GM23338 (cell line): ENCODE measurements at regions not wholly inside any gene's neighbourhood (a gene's known extent, or its start where the extent isn't known, plus 50 kb on each side); places are given as distances from the start of the nearest gene placed in this dataset.

Source experiments
- ATAC-seq: fragments of 200-7000 bp; cut with Tn5 transposase; 3 replicates; pipeline ENCODE4 v1.9.1; 2020
- DNase-seq: peaks from one replicate; pipeline ENCODE4 v3.0.0-alpha.2; 2015; ENCODE audit warnings: low spot score
- H2AFZ ChIP-seq: fragments of 200-600 bp; sonication (generic); 2 replicates; pipeline ENCODE4 v1.8.0; 2016; ENCODE audit warnings: antibody characterized with exemption, mild to moderate bottlenecking, moderate library complexity
- H3F3A ChIP-seq: fragments of 200-600 bp; sonication (generic); replicated peaks from 2 replicates; pipeline ENCODE4 v1.8.0; 2017; ENCODE audit warnings: antibody characterized with exemption, mixed run types, low read depth
- H3K27ac ChIP-seq: fragments of 200-600 bp; sonication (generic); 2 replicates; pipeline ENCODE4 v1.6.1; 2016; ENCODE audit warnings: low read depth
- H3K27me3 ChIP-seq: fragments of 200-600 bp; sonication (generic); 2 replicates; pipeline ENCODE4 v1.8.0; 2016; ENCODE audit warnings: mild to moderate bottlenecking, mixed run types, moderate library complexity; ENCODE audit not compliant: insufficient read depth
- H3K36me3 ChIP-seq: fragments of 200-600 bp; sonication (generic); 2 replicates; pipeline ENCODE4 v1.8.0; 2016; ENCODE audit warnings: mild to moderate bottlenecking; ENCODE audit not compliant: insufficient read depth
- H3K4me1 ChIP-seq: fragments of 200-600 bp; sonication (generic); 2 replicates; pipeline ENCODE4 v1.8.0; 2016; ENCODE audit warnings: mild to moderate bottlenecking, moderate library complexity; ENCODE audit not compliant: insufficient read depth
- H3K4me2 ChIP-seq: fragments of 200-600 bp; sonication (generic); 2 replicates; pipeline ENCODE4 v1.7.1; 2017; ENCODE audit warnings: mixed run types
- H3K4me3 ChIP-seq: fragments of 200-600 bp; sonication (generic); 2 replicates; pipeline ENCODE4 v1.6.1; 2016; ENCODE audit warnings: mixed run types
- H3K79me2 ChIP-seq: fragments of 200-600 bp; sonication (generic); replicated peaks from 2 replicates; pipeline ENCODE4 v1.8.0; 2017; ENCODE audit warnings: mild to moderate bottlenecking; ENCODE audit not compliant: insufficient read depth
- H3K9me2 ChIP-seq: fragments of 200-600 bp; sonication (generic); 2 replicates; pipeline ENCODE4 v1.8.0; 2017; ENCODE audit not compliant: insufficient read depth
- H4K20me1 ChIP-seq: fragments of 200-600 bp; sonication (generic); replicated peaks from 2 replicates; pipeline ENCODE4 v1.8.0; 2017; ENCODE audit warnings: mild to moderate bottlenecking; ENCODE audit not compliant: insufficient read depth
- H3K27ac Mint-ChIP-seq: 2 replicates; pipeline ENCODE4 v1.8.0; 2020; ENCODE audit warnings: inconsistent platforms, mild to moderate bottlenecking, moderate library complexity, mixed read lengths
- H3K27me3 Mint-ChIP-seq: 3 replicates; pipeline ENCODE4 v1.8.0; 2022; ENCODE audit warnings: low read depth, mild to moderate bottlenecking, moderate library complexity, mixed read lengths, inconsistent platforms; ENCODE audit not compliant: insufficient read depth, poor library complexity
- H3K36me3 Mint-ChIP-seq: 3 replicates; pipeline ENCODE4 v1.8.0; 2021; ENCODE audit warnings: low read depth, mild to moderate bottlenecking, inconsistent platforms, moderate library complexity, mixed read lengths
- H3K4me1 Mint-ChIP-seq: 3 replicates; pipeline ENCODE4 v1.8.0; 2020; ENCODE audit warnings: mild to moderate bottlenecking, inconsistent platforms, mixed read lengths
- H3K4me3 Mint-ChIP-seq: 3 replicates; pipeline ENCODE4 v1.8.0; 2021; ENCODE audit warnings: moderate library complexity, mild to moderate bottlenecking, inconsistent platforms, mixed read lengths
- H3K9me3 Mint-ChIP-seq: 3 replicates; pipeline ENCODE4 v1.8.0; 2020; ENCODE audit warnings: moderate library complexity, mild to moderate bottlenecking, inconsistent platforms, mixed read lengths
- CREB1 ChIP-seq: fragments of 250-450 bp; sonication (Bioruptor Pico); IDR thresholded peaks from 2 replicates; pipeline ENCODE4 v1.5.0; 2020; ENCODE audit warnings: low read depth, mild to moderate bottlenecking, moderate library complexity
- CTCF ChIP-seq, 2 experiments: fragments of 200-600 bp in 1 of 2; sonication (generic) in 1 of 2; conservative IDR thresholded peaks; 2 replicates each; pipeline versions ENCODE4 v1.5.1 to v1.6.1; 2016 to 2017; ENCODE audit warnings: antibody characterized with exemption in 2 of 2, low read depth in 2 of 2, mild to moderate bottlenecking in 2 of 2, moderate library complexity in 1 of 2
- ETS1 ChIP-seq: IDR thresholded peaks from 2 replicates; pipeline ENCODE4 v1.6.1; 2016; ENCODE audit warnings: antibody characterized with exemption
- EZH2 ChIP-seq: fragments of 200-600 bp; sonication (generic); IDR thresholded peaks from one replicate; pipeline ENCODE4 v1.8.0; 2017; ENCODE audit warnings: antibody characterized with exemption, mild to moderate bottlenecking, low read depth; ENCODE audit not compliant: unreplicated experiment
- EZH2phosphoT487 ChIP-seq: fragments of 200-600 bp; sonication (generic); IDR thresholded peaks from one replicate; pipeline ENCODE4 v1.8.1; 2018; ENCODE audit warnings: antibody characterized with exemption; ENCODE audit not compliant: unreplicated experiment
- JUNB ChIP-seq: IDR thresholded peaks from one replicate; pipeline ENCODE4 v1.6.1; 2016; ENCODE audit warnings: antibody characterized with exemption; ENCODE audit not compliant: unreplicated experiment
- NANOG ChIP-seq: IDR thresholded peaks from 2 replicates; pipeline ENCODE4 v1.6.1; 2016; ENCODE audit warnings: antibody characterized with exemption, borderline replicate concordance
- POLR2AphosphoS5 ChIP-seq: IDR thresholded peaks from 2 replicates; pipeline ENCODE4 v1.6.1; 2016; ENCODE audit warnings: antibody characterized with exemption, low read depth
- REST ChIP-seq: IDR thresholded peaks from one replicate; pipeline ENCODE4 v1.6.1; 2018; ENCODE audit warnings: antibody characterized with exemption; ENCODE audit not compliant: unreplicated experiment
- STAT1 ChIP-seq: IDR thresholded peaks from one replicate; pipeline ENCODE4 v1.6.1; 2016; ENCODE audit warnings: antibody characterized with exemption; ENCODE audit not compliant: unreplicated experiment
- ZNF114 ChIP-seq: fragments of 250-450 bp; sonication (Bioruptor Pico); IDR thresholded peaks from 2 replicates; pipeline ENCODE4 v1.5.0; 2020; ENCODE audit warnings: mild to moderate bottlenecking, moderate library complexity
- ZNF331 ChIP-seq: fragments of 250-450 bp; sonication (Bioruptor Pico); IDR thresholded peaks from 2 replicates; pipeline ENCODE4 v1.5.0; 2020; ENCODE audit warnings: low read depth, mild to moderate bottlenecking, moderate library complexity
- ZNF462 ChIP-seq: fragments of 250-450 bp; sonication (Bioruptor Pico); IDR thresholded peaks from 2 replicates; pipeline ENCODE4 v1.5.0; 2020; ENCODE audit warnings: mild to moderate bottlenecking, moderate library complexity

GRCh38 chr15:61426466-61426865 is 197.4 kb upstream of the RORA start:
- no peaks in the 10 kb centered on the region for H3K36me3 Mint-ChIP-seq
- Histone ChIP-seq H3K79me2 (no peaks in the 10 kb centered on the region), H3F3A (no peaks in the 10 kb centered on the region), H3K4me1 (peaks cover 20% of the 10 kb centered on the region), H4K20me1 (no peaks in the 10 kb centered on the region), H3K27ac (no peak overlapping the region), H3K27me3 (no peaks in the 10 kb centered on the region), H3K9me2 (no peaks in the 10 kb centered on the region), H3K4me3 (0 out of 2 replicates have a peak overlapping the region, but pooled peaks have one; percentile 2), H2AFZ (no peak overlapping the region), H3K4me2 (peak overlapping the region; percentile 49), H3K36me3 (no peaks in the 10 kb centered on the region)
- peaks cover 1% of the 10 kb centered on the region for H3K27me3 Mint-ChIP-seq
- ATAC-seq (peak; percentile 83), DNase-seq (peak; percentile 65)
- H3K4me1 Mint-ChIP-seq = peaks cover 27% of the 10 kb centered on the region
- H3K4me3 Mint-ChIP-seq = no peak overlapping the region
- H3K27ac Mint-ChIP-seq = no peak overlapping the region
- H3K9me3 Mint-ChIP-seq = no peaks in the 10 kb centered on the region; the same call in 2 of the 3 replicates
- no peak for TF ChIP-seq ZNF331 (CRISPR knock-in tag)
- TF ChIP-seq ZNF114 (CRISPR knock-in tag) = no peak
- no peak for TF ChIP-seq STAT1
- no peak for TF ChIP-seq EZH2phosphoT487
- TF ChIP-seq NANOG = no peak
- TF ChIP-seq ZNF462 (CRISPR knock-in tag) = no peak
- TF ChIP-seq POLR2AphosphoS5 = no peak
- TF ChIP-seq JUNB = no peak
- no peak for TF ChIP-seq EZH2
- no peak for TF ChIP-seq REST
- no peak for TF ChIP-seq ETS1
- no peak for TF ChIP-seq CREB1
- TF ChIP-seq CTCF (conservative IDR thresholded peaks at IDR 0.05; ENCODE audit: low read depth in 2 of 2) = no peak
